Activated CD4-positive, alpha-beta T cell treated with anti-CD3 and anti-CD28 coated beads, Interleukin-2, amount 10 ng/mL, durations not matched to agents 7 days and 5 days (primary cell): ENCODE measurements at regions not wholly inside any gene's neighbourhood (a gene's known extent, or its start where the extent isn't known, plus 50 kb on each side); places are given as distances from the start of the nearest gene placed in this dataset.

Experiments
- CTCF ChIA-PET: fragments of 350-600 bp; sonication (Branson Sonifier 250); formaldehyde crosslinking; loops from one replicate; lab custom pipeline; 2021; ENCODE audit warnings: antibody characterized with exemption; lab: Charles Lee
- POLR2A ChIA-PET: fragments of 350-600 bp; sonication (Branson Sonifier 250); formaldehyde crosslinking; loops from one replicate; lab custom pipeline; 2021; ENCODE audit warnings: antibody characterized with exemption; lab: Charles Lee
- DNase-seq: peaks from one replicate; pipeline ENCODE4 v3.0.0-alpha.2; 2020
- H3K27ac Mint-ChIP-seq: one replicate; pipeline ENCODE4 v1.8.0; 2021; ENCODE audit warnings: mild to moderate bottlenecking, moderate library complexity, mixed read lengths
- H3K27me3 Mint-ChIP-seq: one replicate; pipeline ENCODE4 v1.8.0; 2021; ENCODE audit warnings: mixed read lengths
- H3K36me3 Mint-ChIP-seq: one replicate; pipeline ENCODE4 v1.8.0; 2021; ENCODE audit warnings: low read depth, mixed read lengths
- H3K4me1 Mint-ChIP-seq: one replicate; pipeline ENCODE4 v1.8.0; 2021; ENCODE audit warnings: mixed read lengths
- H3K4me3 Mint-ChIP-seq: one replicate; pipeline ENCODE4 v1.8.0; 2021; ENCODE audit warnings: mild to moderate bottlenecking, moderate library complexity, mixed read lengths
- H3K9me3 Mint-ChIP-seq: one replicate; pipeline ENCODE4 v1.8.0; 2021; ENCODE audit warnings: mixed read lengths

DNA sequence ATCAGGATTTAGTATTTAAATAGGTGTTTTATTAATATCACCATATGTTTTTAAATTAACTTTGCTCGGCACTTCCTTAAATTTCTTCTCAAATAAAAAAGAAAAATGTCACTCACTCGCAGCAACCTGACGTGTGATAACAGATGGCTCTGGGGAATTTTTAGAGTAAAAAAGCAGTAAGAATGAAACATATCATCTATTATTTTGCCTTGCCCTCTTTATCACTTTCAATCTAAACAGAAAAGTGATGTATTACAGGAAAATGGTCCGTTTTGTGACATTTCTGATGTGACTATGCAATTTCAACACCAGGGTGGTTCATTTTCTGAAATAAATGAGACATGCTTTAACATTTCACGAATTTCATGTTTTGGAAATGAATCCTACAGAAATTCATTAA, 1368.0 kb upstream of the LRRTM1 start:
- Mint-ChIP-seq H3K9me3 (peaks cover 2% of the 10 kb centered on the region), H3K4me3 (no peak overlapping the region), H3K27ac (no peak overlapping the region), H3K36me3 (no peaks in the 10 kb centered on the region), H3K4me1 (no peaks in the 10 kb centered on the region), H3K27me3 (no peaks in the 10 kb centered on the region)
- DNase-seq, result no peak
- ChIA-PET CTCF (no interaction called here), POLR2A (no interaction called here)

DNA sequence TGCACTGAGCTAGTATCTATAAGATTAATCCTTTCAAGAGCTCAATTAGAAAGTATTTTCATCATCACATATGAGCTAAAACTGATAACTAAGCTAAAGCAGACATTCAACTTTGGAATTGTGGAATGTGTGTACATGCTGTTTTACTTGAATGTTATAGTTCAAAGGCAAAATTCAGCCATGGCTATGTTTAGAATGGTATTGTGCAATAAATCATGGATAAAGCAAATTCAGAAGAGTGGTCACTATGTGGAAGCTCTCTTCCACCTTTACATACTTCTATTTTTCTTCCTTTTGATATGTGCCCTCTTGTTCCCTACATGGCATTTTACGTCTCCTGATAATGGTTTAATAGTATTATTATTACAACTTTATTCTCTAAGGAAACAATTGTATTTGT, 1366.3 kb upstream of the LRRTM1 start:
- Mint-ChIP-seq H3K36me3 (no peaks in the 10 kb centered on the region), H3K4me1 (no peaks in the 10 kb centered on the region), H3K9me3 (peaks cover 2% of the 10 kb centered on the region), H3K4me3 (no peak overlapping the region), H3K27me3 (no peaks in the 10 kb centered on the region), H3K27ac (no peak overlapping the region)
- DNase-seq, result no peak
- POLR2A ChIA-PET, result no interaction called here
- CTCF ChIA-PET, result no interaction called here

DNA sequence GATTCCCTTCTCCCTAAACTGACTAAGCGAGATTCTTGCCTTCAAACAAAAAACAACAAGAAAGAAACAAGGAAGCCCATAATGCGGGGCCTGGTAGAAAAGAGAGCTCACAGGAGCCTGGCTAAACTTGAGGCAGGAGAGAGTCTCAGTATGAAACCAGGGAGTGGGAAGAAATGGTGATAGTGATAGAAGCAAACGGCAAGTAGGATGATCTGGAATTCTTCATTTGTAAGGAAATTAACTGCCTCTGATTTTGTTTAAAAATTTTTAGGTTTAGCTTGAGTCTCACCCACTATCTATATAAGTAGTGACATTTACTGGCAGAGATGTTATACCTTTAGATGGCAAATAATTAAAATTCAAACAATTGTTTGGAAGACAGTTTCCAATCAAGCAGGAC, 1356.5 kb upstream of the LRRTM1 start:
- Mint-ChIP-seq H3K4me3 (no peak overlapping the region), H3K4me1 (no peaks in the 10 kb centered on the region), H3K27me3 (no peaks in the 10 kb centered on the region), H3K9me3 (peaks cover 16% of the 10 kb centered on the region), H3K27ac (no peak overlapping the region), H3K36me3 (no peaks in the 10 kb centered on the region)
- POLR2A ChIA-PET, result no interaction called here
- CTCF ChIA-PET, result no interaction called here
- no peak for DNase-seq

DNA sequence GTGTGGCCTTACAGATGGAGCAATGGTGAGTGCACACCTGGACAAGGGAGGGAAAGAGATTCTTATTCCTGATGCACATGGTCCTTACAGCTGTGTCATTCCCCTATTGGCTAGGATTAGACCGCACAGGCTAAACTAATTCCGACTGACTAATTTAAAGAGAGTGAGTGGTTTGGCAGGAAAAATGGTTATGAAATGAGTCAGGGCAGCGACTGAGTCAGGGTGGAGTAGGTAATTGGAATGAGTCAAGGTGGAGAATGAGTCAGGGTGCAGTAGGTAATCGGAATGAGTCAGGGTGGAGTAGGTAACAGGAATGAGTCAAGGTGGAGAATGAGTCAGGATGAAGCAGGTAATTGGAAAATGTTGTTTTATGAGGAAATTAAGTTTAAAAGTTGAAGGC, 1353.7 kb upstream of the LRRTM1 start:
- POLR2A ChIA-PET, result no interaction called here
- no peak overlapping the region for H3K27ac Mint-ChIP-seq

DNA sequence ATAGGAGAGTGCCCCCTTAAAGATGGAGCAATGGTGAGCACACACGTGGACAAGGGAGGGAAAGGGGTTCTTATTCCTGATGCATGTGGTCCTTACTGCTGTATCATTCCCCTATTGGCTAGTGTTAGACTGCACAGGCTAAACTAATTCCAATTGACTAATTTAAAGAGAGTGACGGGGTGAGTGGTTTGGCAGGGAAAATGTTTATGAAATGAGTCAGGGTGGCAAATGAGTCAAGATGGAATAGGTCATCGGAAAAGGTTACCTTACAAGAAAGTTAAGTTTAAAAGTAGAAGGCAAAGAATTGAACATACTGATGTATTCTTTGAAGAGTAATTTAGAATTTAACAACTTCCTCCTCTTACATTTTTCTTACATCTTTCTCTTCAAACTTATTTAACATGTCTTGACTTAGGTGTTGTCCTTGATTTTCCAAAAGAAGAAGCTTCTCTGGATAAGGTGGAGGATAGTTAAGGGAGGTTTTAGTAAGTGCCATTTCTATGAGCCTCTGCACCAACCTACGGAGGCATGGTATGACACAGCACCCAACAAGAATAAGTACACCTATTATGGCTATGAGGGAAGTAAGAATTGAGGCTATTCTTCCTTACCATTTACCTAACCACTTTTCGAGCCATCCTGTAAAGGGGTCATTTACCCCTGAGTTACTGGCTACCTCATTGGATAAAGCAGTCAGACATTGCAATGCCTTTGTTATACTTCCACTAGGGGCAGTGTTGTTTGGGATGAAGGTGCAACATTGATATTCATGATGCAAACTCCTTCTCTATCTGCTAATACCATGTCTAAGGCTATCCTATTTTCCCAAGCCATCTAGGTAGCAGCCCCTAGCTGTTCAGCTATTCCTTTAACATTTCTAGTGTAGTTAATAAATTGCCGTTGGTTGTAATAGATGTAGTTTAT, 1345.8 kb upstream of the LRRTM1 start:
- POLR2A ChIA-PET, result no interaction called here
- Mint-ChIP-seq H3K36me3 (no peaks in the 10 kb centered on the region), H3K9me3 (peaks cover 29% of the 10 kb centered on the region), H3K27ac (no peak overlapping the region), H3K27me3 (no peaks in the 10 kb centered on the region), H3K4me3 (no peak overlapping the region), H3K4me1 (no peaks in the 10 kb centered on the region)
- CTCF ChIA-PET, result no interaction called here
- DNase-seq, result no peak

More for the DNA sequence above, 1353.7 kb upstream of the LRRTM1 start:
- no peak overlapping the region for H3K4me3 Mint-ChIP-seq
- DNase-seq, result no peak
- H3K27me3 Mint-ChIP-seq, result no peaks in the 10 kb centered on the region
- H3K36me3 Mint-ChIP-seq, result no peaks in the 10 kb centered on the region
- CTCF ChIA-PET, result no interaction called here
- no peaks in the 10 kb centered on the region for H3K4me1 Mint-ChIP-seq
- peaks cover 17% of the 10 kb centered on the region for H3K9me3 Mint-ChIP-seq

DNA sequence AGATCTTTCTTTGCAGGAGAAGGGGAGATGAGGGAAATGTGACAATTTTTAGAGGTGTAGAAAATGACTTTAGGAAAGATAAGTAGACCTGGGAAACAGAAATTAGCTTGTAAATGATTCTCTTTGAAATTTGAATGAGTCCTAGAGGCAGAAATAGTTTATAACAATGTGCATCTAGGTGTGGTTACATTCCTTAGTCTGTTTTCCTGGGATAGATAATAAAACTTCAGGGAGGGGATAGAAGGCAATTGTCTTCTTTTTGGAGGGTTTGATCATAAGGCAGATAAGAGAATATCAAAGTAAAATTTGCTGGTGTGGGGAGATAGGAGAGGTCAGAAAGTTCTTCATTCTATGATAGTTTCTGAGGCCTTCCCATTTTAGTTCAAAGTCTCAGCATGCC, 1344.3 kb upstream of the LRRTM1 start:
- Mint-ChIP-seq H3K9me3 (peaks cover 31% of the 10 kb centered on the region), H3K27me3 (no peaks in the 10 kb centered on the region), H3K36me3 (no peaks in the 10 kb centered on the region), H3K27ac (no peak overlapping the region), H3K4me3 (no peak overlapping the region), H3K4me1 (no peaks in the 10 kb centered on the region)
- ChIA-PET CTCF (no interaction called here), POLR2A (no interaction called here)
- DNase-seq, result no peak

DNA sequence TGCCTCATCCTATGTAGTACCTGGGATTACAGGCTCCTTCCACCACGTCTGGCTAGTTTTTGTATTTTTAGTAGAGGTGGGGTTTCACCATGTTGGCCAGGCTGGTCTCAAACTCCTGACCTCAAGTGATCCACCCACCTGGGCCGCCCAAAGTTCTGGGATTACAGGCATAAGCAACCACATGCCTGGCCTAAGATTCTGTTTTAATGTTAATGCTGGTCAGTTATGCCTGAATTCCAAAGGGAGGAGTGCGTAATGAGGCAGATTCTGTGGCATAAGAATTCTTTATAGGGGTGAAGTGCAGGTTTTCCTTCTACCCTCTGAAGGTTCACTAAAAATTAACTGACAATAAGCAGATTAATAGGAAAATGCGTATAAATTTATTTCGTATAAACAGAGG, 1343.8 kb upstream of the LRRTM1 start:
- POLR2A ChIA-PET, result no interaction called here

DNA sequence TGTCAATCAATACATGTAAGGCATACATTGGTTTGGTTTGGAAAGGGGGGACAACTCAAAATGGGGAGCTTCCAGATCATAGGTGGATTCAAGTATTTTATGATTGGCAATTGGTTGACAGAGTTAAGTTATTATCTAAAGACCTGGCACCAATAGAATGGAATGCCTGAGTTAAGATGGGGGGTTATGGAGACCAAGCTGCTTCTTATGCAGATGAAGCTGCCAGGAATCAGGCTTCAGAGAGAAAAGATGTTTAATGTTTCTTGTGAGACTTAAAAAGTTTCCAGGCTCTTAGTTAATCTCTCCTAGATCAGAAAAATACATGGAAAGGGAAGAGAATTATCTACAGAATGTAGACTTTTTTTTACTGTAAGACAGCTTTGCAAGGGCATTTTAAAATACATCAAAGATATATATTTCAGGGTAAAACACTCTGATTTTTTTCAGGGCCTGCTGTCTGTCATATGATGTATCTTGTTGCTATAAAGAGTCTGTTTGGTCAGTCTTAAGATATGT, 1343.2 kb upstream of the LRRTM1 start:
- no peaks in the 10 kb centered on the region for H3K4me1 Mint-ChIP-seq
- POLR2A ChIA-PET, result no interaction called here

More for the DNA sequence above, 1343.8 kb upstream of the LRRTM1 start:
- Mint-ChIP-seq H3K27me3 (no peaks in the 10 kb centered on the region), H3K4me3 (no peak overlapping the region), H3K9me3 (peaks cover 28% of the 10 kb centered on the region), H3K27ac (no peak overlapping the region), H3K36me3 (no peaks in the 10 kb centered on the region), H3K4me1 (no peaks in the 10 kb centered on the region)
- no peak for DNase-seq
- CTCF ChIA-PET, result no interaction called here

DNA sequence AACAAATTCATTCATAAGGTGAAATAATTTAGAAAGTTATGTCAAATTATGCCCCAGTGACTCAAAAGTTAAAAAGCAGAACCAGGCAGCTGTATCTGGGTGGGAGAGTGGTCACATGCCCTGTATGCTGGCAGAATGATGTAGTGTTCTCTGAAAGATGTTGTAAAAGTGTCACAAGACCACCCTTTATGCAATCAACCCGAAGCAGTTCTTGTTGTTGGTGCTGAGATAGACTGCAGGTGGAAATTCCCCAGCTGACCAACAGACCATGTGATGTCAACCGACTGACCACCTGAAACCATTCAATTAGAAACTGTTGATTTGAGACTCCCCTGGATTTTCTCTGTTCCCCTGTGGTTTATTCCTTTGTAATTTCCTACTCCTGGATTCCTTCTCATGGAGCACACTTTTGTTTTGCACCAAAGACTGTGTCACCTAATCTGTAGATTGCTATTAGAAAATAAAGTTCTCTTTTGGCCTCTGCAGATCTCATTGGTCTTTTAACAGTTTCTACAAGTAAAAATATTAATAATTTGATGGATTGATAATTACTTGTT, 1341.3 kb upstream of the LRRTM1 start:
- ChIA-PET CTCF (no interaction called here), POLR2A (no interaction called here)
- Mint-ChIP-seq H3K4me1 (no peaks in the 10 kb centered on the region), H3K27me3 (no peaks in the 10 kb centered on the region), H3K4me3 (no peak overlapping the region), H3K27ac (no peak overlapping the region), H3K9me3 (peaks cover 18% of the 10 kb centered on the region), H3K36me3 (no peaks in the 10 kb centered on the region)
- no peak for DNase-seq

More for the DNA sequence above, 1343.2 kb upstream of the LRRTM1 start:
- DNase-seq, result no peak
- CTCF ChIA-PET, result no interaction called here
- peaks cover 25% of the 10 kb centered on the region for H3K9me3 Mint-ChIP-seq
- H3K4me3 Mint-ChIP-seq, result no peak overlapping the region
- no peaks in the 10 kb centered on the region for H3K36me3 Mint-ChIP-seq
- no peak overlapping the region for H3K27ac Mint-ChIP-seq
- no peaks in the 10 kb centered on the region for H3K27me3 Mint-ChIP-seq

DNA sequence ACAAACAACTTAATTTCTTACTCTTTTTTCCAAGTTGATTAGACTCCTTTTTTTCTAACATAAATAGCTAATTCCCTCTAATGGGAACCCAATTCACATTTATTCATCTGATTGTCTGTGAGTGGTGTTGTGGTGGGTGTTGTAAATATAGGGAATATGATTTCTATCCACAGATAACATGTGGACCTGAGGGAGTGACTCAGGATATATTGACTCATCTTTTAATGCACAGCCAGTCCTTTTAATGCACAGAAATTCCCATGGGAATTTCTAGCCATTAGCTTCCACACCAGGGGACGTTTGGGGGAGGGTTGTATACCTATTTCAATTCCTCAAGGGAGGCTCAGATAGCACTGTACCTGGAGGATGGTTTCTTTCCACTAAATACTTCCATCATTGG, 1339.6 kb upstream of the LRRTM1 start:
- Mint-ChIP-seq H3K27me3 (no peaks in the 10 kb centered on the region), H3K9me3 (peaks cover 13% of the 10 kb centered on the region), H3K36me3 (no peaks in the 10 kb centered on the region), H3K4me3 (no peak overlapping the region), H3K4me1 (no peaks in the 10 kb centered on the region), H3K27ac (no peak overlapping the region)
- ChIA-PET CTCF (no interaction called here), POLR2A (no interaction called here)
- no peak for DNase-seq

DNA sequence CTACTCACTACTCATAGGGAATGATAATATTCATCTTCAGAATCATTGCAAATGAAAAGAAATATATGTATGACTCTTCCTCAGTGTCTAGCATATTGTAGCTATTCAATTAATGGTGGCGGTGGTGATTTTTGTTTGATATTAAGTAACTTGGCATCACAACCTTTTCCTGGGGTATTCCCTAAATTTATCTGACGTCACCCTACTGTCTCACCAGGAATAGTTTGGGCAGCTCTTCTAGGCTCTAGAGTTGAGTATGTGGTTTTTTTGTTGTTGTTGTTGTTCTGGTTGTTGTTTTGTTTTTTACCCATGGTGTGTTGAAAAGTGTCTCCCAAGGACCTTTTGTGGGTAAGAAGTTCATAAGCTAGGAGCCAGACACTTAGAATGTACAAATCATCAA, 1320.3 kb upstream of the LRRTM1 start:
- H3K36me3 Mint-ChIP-seq, result no peaks in the 10 kb centered on the region
- CTCF ChIA-PET, result no interaction called here

DNA sequence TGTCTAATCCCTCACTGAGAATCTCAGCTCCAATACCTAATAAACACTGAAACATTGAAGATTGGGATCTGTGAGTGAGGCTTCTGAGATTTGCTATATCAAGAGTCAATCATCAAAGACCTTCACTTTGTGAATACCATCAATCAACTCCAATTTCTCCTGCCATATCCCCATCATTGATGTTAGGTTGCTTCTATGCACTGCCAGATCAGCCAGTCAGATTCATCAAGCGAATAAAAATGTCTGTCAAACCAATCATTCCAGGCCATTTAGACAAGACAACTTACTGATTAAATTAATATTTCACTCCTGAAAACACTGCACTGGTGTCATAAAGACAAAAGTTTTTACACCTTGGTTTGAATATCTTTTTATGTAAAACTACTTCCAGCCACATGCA, 1295.5 kb upstream of the LRRTM1 start:
- POLR2A ChIA-PET, result no interaction called here
- Mint-ChIP-seq H3K36me3 (no peaks in the 10 kb centered on the region), H3K9me3 (peaks cover 2% of the 10 kb centered on the region), H3K27me3 (no peaks in the 10 kb centered on the region), H3K27ac (no peak overlapping the region), H3K4me1 (no peaks in the 10 kb centered on the region), H3K4me3 (no peak overlapping the region)
- no peak for DNase-seq
- CTCF ChIA-PET, result no interaction called here

More for the DNA sequence above, 1320.3 kb upstream of the LRRTM1 start:
- H3K27ac Mint-ChIP-seq, result no peak overlapping the region
- H3K4me1 Mint-ChIP-seq, result no peaks in the 10 kb centered on the region
- POLR2A ChIA-PET, result no interaction called here
- DNase-seq, result no peak
- H3K9me3 Mint-ChIP-seq, result peaks cover 16% of the 10 kb centered on the region
- no peak overlapping the region for H3K4me3 Mint-ChIP-seq
- H3K27me3 Mint-ChIP-seq, result no peaks in the 10 kb centered on the region

DNA sequence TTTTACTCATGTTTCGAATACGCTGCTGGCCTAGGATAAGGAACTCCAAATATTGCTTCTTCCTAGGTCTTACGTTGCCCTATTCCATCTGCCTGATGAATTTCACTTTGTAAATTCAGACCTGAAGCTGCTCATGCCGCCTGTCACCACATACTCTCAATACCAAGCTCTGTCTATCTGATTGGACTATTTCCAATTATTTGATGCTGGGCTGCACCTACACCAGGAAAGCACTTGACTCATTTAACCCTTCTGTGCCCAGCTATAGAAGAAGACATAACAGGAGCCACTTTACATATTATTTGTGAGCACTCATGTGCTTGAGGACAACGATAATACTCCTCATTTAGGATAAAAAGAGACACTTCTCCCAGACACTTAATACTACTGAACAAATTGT, 1293.9 kb upstream of the LRRTM1 start:
- Mint-ChIP-seq H3K9me3 (peaks cover 2% of the 10 kb centered on the region), H3K36me3 (no peaks in the 10 kb centered on the region), H3K27ac (no peak overlapping the region), H3K27me3 (no peaks in the 10 kb centered on the region), H3K4me1 (no peaks in the 10 kb centered on the region), H3K4me3 (no peak overlapping the region)
- ChIA-PET POLR2A (no interaction called here), CTCF (no interaction called here)
- no peak for DNase-seq
